HuH-7 (cell line): ENCODE measurements at regions not wholly inside any gene's neighbourhood (a gene's known extent, or its start where the extent isn't known, plus 50 kb on each side); places are given as distances from the start of the nearest gene placed in this dataset.
"Not testable (repeated sequence)": the region's sequence is repeated elsewhere in the genome, so short reads cannot be mapped to it uniquely, and the experiment has no call there.

ENCODE experiments used
- DNase-seq: peaks from one replicate; pipeline ENCODE4 v3.0.0; 2011; ENCODE audit warnings: low spot score

DNA sequence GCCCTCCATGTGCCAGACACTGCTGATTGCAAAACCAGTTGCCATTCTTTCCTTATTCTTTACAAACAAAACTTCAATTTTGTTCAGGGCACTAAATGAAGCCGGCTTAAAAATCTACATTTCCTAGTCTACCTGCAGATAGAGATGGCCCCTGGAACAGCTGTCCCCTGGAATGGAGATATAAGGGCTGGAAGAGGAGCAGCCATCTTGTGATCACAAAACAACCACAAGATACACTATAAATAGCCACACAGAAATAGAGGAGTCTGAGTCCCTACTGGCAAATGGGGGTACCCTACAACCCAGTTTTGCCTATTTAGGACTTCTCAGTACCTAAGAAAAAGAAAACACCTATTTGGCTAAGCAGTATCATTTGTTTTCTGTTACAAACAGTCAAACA, 115.9 kb upstream of the BEND6 start:
- no peak for DNase-seq

DNA sequence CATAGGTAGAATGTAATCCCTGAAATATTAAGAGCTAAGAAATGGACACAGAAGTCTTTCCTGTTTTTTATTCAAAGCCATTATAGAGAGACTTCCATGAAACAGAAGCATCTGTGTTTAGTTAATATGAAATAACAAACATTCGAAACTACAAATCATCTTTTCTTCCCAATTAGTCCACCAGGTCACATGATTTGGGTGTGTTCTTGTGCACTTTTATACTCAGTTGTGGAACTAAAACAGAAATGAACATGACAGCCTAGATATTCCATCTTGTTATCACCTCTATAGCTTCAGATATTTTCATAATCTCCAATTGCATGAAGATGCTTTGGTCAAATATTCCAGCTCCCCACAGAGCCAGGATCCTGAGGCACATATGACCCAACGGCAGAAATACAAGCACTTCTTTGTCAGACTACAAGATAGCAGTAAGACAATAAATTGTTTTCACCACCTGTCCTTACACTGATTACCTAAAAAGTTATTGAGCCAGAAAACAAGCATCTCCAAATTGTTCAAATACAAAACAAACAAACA, 116.8 kb upstream of the BEND6 start:
- DNase-seq = no peak

DNA sequence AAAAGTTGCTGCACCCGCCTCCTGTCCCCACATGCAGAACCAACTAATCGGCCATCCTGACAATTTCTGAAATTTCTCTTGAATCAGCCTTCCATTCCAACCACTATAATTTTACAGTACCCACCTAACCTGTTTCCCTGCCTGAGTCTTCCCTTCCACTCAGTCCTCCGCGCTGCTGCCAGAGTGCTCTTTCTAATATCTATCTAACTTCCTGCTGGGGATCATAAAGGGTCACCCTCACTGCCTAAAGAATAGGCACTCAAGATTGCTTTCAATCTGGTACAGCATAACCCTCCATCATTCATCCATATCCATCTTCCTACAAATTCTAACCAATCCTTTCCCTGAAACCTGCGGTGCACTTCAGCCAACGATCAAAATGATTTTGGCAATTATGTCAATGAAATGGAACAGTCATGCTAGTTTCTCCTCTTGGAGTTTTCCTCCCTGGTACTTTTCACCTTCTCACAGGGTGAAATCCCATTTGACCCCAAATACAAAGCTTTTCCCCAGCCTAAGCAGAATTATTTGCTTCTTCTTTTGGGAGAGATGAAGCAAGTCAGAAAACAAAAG, 117.5 kb upstream of the BEND6 start:
- DNase-seq = no peak

- no peak for DNase-seq
These were observed 119.3 kb upstream of the BEND6 start for GRCh38 chr6:56835612-56836011.

- no peak for DNase-seq
These were observed 121.0 kb upstream of the BEND6 start for GRCh38 chr6:56833873-56834272.

- no peak for DNase-seq
These were observed 121.6 kb upstream of the BEND6 start for GRCh38 chr6:56833127-56833791.

GRCh38 chr6:56832225-56832624, 122.7 kb upstream of the BEND6 start:
- no peak for DNase-seq

GRCh38 chr6:56831334-56831733, 123.6 kb upstream of the BEND6 start:
- no peak for DNase-seq

- DNase-seq = no peak
These were observed 126.8 kb upstream of the BEND6 start for GRCh38 chr6:56827908-56828649.

DNA sequence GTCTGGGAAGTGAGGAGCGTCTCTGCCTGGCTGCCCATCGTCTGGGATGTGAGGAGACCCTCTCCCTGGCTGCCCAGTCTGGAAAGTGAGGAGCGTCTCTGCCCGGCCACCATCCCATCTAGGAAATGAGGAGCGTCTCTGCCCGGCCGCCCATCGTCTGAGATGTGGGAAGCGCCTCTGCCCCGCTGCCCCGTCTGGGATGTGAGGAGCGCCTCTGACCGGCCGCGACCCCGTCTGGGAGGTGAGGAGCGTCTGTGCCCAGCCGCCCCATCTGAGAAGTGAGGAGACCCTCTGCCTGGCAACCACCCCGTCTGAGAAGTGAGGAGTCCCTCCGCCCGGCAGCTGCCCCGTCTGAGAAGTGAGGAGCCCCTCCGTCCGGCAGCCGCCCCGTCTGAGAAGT, 130.5 kb upstream of the BEND6 start:
- DNase-seq = not testable (repeated sequence)

DNA sequence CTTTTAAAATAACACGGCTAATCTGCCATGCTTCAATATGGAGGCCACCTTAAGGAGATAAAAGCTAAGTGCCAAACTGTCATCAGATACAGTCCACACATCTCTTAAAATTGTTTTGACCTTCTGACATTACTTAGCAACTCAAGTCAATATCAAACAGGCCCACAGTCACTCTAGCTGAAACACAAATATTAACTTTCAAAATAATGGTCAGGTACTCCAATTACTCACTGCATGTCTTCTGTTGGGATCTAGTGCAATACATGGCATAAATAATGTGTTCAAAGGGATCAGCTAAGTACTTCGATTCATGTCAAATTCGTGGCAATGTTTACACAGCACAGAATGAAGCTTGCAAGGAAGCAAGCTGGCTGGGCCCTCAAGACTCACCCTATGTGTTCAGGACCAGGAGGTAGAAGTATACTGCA, 133.9 kb upstream of the BEND6 start:
- peak; percentile 43 for DNase-seq

- no peak for DNase-seq
These were observed 134.8 kb upstream of the BEND6 start for GRCh38 chr6:56820060-56820459.

DNA sequence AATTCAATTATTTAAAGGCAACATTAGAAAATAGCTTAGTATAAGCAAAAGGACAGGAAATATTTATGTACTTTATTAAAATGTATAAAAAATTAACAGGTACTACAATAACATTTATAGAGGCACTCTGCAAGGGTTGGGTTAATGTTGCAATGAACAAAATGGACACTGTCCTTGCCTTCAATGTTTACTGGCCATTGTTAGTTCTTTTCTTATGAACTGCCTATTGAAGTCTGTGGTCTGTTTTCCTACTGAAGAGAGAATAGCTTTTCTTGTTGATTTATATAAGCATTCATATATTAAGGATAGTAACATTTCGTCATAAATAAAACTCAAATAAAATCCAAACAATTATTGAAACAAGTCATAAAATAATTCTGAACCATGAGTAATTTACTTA, 135.3 kb upstream of the BEND6 start:
- no peak for DNase-seq

DNA sequence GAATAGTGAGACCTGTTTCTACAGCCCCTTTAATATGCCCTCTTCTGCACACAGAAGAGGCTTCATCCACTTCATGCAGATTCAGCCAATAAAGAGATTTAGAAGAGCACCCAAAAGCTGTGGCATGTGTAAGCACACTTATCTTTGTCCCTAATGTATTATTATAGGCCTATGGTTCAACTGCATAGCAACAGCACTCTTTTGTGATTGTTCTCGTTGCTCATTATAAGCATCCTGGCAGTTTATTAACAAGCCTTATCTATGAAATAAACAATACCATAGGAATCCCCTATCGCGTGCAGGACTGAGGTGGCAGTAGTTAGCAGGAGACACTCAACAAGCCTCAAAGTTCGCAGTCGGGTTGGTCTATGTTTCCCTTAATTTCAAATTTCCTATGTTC, 138.5 kb upstream of the BEND6 start:
- no peak for DNase-seq

DNA sequence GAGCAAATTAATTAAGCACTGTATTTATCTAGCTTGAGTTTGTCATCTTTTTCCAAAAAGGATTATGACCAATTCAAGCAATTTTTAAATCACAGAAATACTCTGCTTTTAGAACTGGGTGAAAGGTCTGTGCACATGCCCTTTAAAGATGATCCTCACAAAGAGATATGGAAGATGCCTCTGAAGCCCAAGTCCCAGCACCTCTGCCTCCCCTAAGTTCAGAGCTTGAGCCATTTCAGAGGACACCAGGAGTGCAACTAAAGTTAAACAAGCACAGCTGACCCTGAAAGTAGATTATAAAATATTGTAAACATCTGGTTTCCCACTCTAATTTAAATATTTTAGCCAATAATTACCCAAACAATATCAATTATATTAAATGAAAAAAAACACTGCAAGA, 139.5 kb upstream of the BEND6 start:
- DNase-seq = no peak

GRCh38 chr6:56814802-56815201, 140.1 kb upstream of the BEND6 start:
- DNase-seq = no peak

DNA sequence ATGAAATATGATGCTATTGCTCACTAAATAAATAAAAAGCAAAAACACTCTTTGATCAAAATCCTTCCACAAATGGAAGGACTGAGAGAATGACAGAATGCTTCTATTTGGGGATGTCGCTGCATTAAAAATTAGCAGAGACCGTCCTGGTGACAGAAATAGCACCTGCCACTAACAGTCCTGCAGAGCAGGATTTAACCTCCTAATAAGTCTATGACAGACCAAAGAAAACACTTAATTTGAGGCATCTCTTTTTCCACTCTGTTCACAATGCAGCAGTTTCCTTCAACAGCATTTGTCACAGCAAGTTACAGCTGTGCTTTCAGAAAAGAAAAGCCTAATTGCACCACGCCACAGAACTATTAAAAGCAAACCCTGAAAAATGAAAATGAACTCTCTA, 140.6 kb upstream of the BEND6 start:
- DNase-seq = no peak

- DNase-seq = not testable (repeated sequence)
These were observed 142.1 kb upstream of the BEND6 start for GRCh38 chr6:56812851-56813250.

DNA sequence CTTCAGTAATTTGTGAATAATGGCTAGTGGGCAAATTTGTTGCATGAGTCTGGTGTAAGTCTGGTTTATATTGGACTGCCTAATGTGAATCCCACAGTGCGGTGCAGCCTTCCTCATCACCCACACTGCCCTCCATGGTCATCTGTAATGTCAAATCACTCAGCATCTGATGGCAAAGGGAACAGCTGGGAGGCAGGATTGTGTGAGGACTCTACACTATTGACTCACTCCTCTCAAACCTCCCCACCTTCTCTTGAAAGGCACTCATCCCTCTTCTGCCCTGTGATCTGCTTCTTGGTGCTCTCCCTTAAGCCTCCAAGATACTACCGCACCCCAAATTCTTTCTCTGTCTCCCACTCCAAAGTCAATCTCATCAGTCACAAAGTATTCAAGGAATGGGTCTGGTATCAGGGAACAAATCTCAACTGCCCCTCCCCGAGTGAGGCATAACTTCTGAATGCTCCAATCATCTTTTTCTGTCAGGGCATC, 146.0 kb upstream of the BEND6 start:
- no peak for DNase-seq

DNA sequence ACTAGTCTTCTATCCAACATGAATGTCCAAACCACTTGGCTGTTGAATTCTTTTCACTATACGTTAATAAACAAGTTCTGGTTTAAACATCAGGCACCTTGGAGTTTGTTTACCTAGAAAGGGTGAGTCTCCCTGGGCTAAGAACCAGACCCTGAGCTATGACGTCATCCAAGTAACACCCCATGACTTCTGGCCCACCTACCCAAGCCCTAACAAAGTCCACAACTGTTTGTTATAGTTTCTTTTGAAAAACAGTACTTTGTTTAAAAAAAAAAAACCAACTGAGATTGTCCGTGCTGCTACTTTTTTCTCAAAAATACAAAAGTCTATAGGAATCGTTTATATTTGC, 146.9 kb upstream of the BEND6 start:
- no peak for DNase-seq

- DNase-seq = no peak
These were observed 147.4 kb upstream of the BEND6 start for GRCh38 chr6:56807326-56807988.

DNA sequence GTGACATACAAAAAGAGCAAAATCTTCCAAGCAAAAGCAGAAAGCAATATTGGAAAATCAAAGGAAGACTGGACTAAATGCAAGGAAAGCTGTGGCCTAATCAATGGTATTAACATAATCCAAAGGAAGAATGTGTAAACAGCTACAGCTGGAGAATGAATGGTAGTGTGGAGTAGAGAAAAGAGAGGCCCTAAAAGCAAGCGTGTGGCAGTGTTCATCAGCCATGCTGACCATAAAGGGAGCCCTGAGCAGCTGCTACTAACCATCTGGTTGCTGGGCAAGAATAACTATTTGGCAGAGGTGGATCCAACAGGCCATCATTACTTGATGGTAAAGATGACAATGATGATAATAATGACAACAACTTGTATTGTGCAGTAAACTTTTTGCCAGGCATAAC, 148.5 kb upstream of the BEND6 start:
- no peak for DNase-seq

DNA sequence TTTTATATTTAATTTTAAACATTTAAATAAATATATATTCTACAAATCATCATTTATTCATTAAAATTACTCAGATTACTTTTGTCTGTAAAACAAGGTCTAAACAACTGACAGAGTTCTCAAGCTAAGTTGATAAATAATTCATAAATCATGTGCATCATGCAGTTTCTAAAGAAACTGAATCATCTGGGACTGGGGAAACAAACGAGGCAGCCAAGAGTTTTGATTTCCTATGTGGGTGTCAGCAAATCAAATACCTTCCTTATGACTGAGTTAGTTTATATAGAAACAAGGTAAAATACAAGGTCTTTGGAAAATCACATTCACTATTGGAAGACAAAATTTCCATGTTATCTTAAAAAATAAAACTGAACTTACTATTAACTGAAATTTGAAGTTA, 149.9 kb upstream of the BEND6 start:
- no peak for DNase-seq
